HG03432 (cell line): ENCODE measurements at regions not wholly inside any gene's neighbourhood (a gene's known extent, or its start where the extent isn't known, plus 50 kb on each side); places are given as distances from the start of the nearest gene placed in this dataset.
"Not testable (repeated sequence)": the region's sequence is repeated elsewhere in the genome, so short reads cannot be mapped to it uniquely, and the experiment has no call there.

ENCODE experiments used
- ATAC-seq: cut with Tn5 transposase; IDR thresholded peaks from one replicate; pipeline ENCODE4 v1.9.1; 2021; ENCODE audit warnings: mild to moderate bottlenecking, moderate library complexity; ENCODE audit not compliant: unreplicated experiment

GRCh38 chr11:90639461-90639993 is 416.7 kb upstream of the CHORDC1 start:
- no peak for ATAC-seq

- no peak for ATAC-seq
Observed at GRCh38 chr11:90635886-90636285, 413.0 kb upstream of the CHORDC1 start.

- no peak for ATAC-seq
Observed at GRCh38 chr11:90635151-90635550, 412.3 kb upstream of the CHORDC1 start.

- ATAC-seq, result no peak
Observed at GRCh38 chr11:90630176-90630575, 407.3 kb upstream of the CHORDC1 start.

- ATAC-seq, result no peak
Observed at GRCh38 chr11:90629229-90629806, 406.5 kb upstream of the CHORDC1 start.

GRCh38 chr11:90614318-90614717 is 391.5 kb upstream of the CHORDC1 start:
- ATAC-seq, result no peak

- ATAC-seq, result not testable (repeated sequence)
Observed at GRCh38 chr11:90613037-90613436, 390.2 kb upstream of the CHORDC1 start.

- ATAC-seq, result no peak
Observed at GRCh38 chr11:90606721-90607120, 383.9 kb upstream of the CHORDC1 start.

- ATAC-seq, result no peak
Observed at GRCh38 chr11:90601261-90601660, 378.4 kb upstream of the CHORDC1 start.

- no peak for ATAC-seq
Observed at GRCh38 chr11:90594658-90595057, 371.8 kb upstream of the CHORDC1 start.

GRCh38 chr11:90593099-90593498 is 370.2 kb upstream of the CHORDC1 start:
- no peak for ATAC-seq

- ATAC-seq, result no peak
Observed at GRCh38 chr11:90590286-90590685, 367.4 kb upstream of the CHORDC1 start.

GRCh38 chr11:90589735-90590134 is 366.9 kb upstream of the CHORDC1 start:
- no peak for ATAC-seq

- ATAC-seq, result no peak
Observed at GRCh38 chr11:90587896-90588295, 365.0 kb upstream of the CHORDC1 start.

- no peak for ATAC-seq
Observed at GRCh38 chr11:90585491-90585890, 362.6 kb upstream of the CHORDC1 start.

GRCh38 chr11:90582999-90583398 is 360.1 kb upstream of the CHORDC1 start:
- not testable (repeated sequence) for ATAC-seq

- ATAC-seq, result no peak
Observed at GRCh38 chr11:90564531-90564930, 341.7 kb upstream of the CHORDC1 start.

- no peak for ATAC-seq
Observed at GRCh38 chr11:90558328-90558865, 335.5 kb upstream of the CHORDC1 start.

GRCh38 chr11:90556606-90557005 is 333.8 kb upstream of the CHORDC1 start:
- no peak for ATAC-seq

- ATAC-seq, result no peak
Observed at GRCh38 chr11:90556026-90556425, 333.2 kb upstream of the CHORDC1 start.

GRCh38 chr11:90555477-90555876 is 332.6 kb upstream of the CHORDC1 start:
- no peak for ATAC-seq

GRCh38 chr11:90542092-90542491 is 319.2 kb upstream of the CHORDC1 start:
- ATAC-seq, result no peak

- no peak for ATAC-seq
Observed at GRCh38 chr11:90536301-90536700, 313.5 kb upstream of the CHORDC1 start.
